Posterior cingulate gyrus (tissue), 11 donors: ENCODE measurements at regions not wholly inside any gene's neighbourhood (a gene's known extent, or its start where the extent isn't known, plus 50 kb on each side); places are given as distances from the start of the nearest gene placed in this dataset.
"Not testable (repeated sequence)": the region's sequence is repeated elsewhere in the genome, so short reads cannot be mapped to it uniquely, and the experiment has no call there.

Experiments
- DNase-seq, 10 donors: peaks; one replicate each; pipeline versions ENCODE4 v3.0.0 to v3.0.0-alpha.2; 2020 to 2021; ENCODE audit warnings: mixed read lengths in 3 of 10
- intact Hi-C: fragments of 100-400 bp; cut with DNase I; formaldehyde crosslinking; loops from one replicate; pipeline ENCODE4 v1.15.1; 2023

- intact Hi-C loops: not testable (repeated sequence)
- peak in 1 of 10 donors; percentile 66 for DNase-seq
These were observed 109.1 kb downstream of the CCDC74A start for GRCh38 chr2:131636704-131637308.

GRCh38 chr2:131639001-131639620 is 111.4 kb downstream of the CCDC74A start:
- DNase-seq, intact Hi-C loops: not testable (repeated sequence)

GRCh38 chr2:131641414-131642206 is 113.9 kb downstream of the CCDC74A start:
- intact Hi-C loops: no loop called here
- no peak for DNase-seq

GRCh38 chr2:131643180-131643579 is 115.5 kb downstream of the CCDC74A start:
- intact Hi-C loops: not testable (repeated sequence)

GRCh38 chr2:131645177-131645765 is 117.6 kb downstream of the CCDC74A start:
- no peak for DNase-seq
- intact Hi-C loops: no loop called here

More at GRCh38 chr2:131643180-131643579, 115.5 kb downstream of the CCDC74A start:
- not testable (repeated sequence) for DNase-seq

- peak in 1 of 10 donors; percentile 54 for DNase-seq
- intact Hi-C loops: not testable (repeated sequence)
These were observed 118.5 kb downstream of the CCDC74A start for GRCh38 chr2:131646220-131646619.

- DNase-seq: peak in 1 of 10 donors; percentile 73
- intact Hi-C loops: no loop called here
These were observed 119.1 kb downstream of the CCDC74A start for GRCh38 chr2:131646669-131647297.

GRCh38 chr2:131648565-131648964 is 120.9 kb downstream of the CCDC74A start:
- DNase-seq, intact Hi-C loops: not testable (repeated sequence)

GRCh38 chr2:131652246-131652645 is 124.6 kb downstream of the CCDC74A start:
- intact Hi-C loops, DNase-seq: not testable (repeated sequence)

- intact Hi-C loops, DNase-seq: not testable (repeated sequence)
These were observed 126.4 kb downstream of the CCDC74A start for GRCh38 chr2:131654107-131654506.

- intact Hi-C loops: no loop called here
- DNase-seq: peak in 1 of 10 donors; percentile 83
These were observed 129.3 kb downstream of the CCDC74A start for GRCh38 chr2:131656816-131657633.

GRCh38 chr2:131657895-131658768 is 130.4 kb downstream of the CCDC74A start:
- intact Hi-C loops: no loop called here
- peak in 2 of 10 donors; percentile 75 to 81 for DNase-seq

GRCh38 chr2:131658769-131659131 is 131.1 kb downstream of the CCDC74A start:
- intact Hi-C loops: no loop called here
- peak in 2 of 10 donors; percentile 51 to 74 for DNase-seq

GRCh38 chr2:131659168-131659572 is 131.5 kb downstream of the CCDC74A start:
- no peak for DNase-seq
- intact Hi-C loops: no loop called here

- DNase-seq, intact Hi-C loops: not testable (repeated sequence)
These were observed 133.6 kb downstream of the CCDC74A start for GRCh38 chr2:131661101-131661782.

GRCh38 chr2:131661884-131662535 is 134.3 kb downstream of the CCDC74A start:
- DNase-seq, intact Hi-C loops: not testable (repeated sequence)

GRCh38 chr2:131663501-131663900 is 135.8 kb downstream of the CCDC74A start:
- intact Hi-C loops, DNase-seq: not testable (repeated sequence)
